Stomach smooth muscle (tissue), 2 donors: ENCODE measurements at regions not wholly inside any gene's neighbourhood (a gene's known extent, or its start where the extent isn't known, plus 50 kb on each side); places are given as distances from the start of the nearest gene placed in this dataset.

Experiments
- H3K27ac ChIP-seq: one replicate; pipeline ENCODE4 v1.7.0; 2013; ENCODE audit warnings: mild to moderate bottlenecking, low read length, inconsistent platforms
- H3K27me3 ChIP-seq, 2 donors: one replicate each; pipeline ENCODE4 v1.7.0; 2013; ENCODE audit warnings: low read length in 2 of 2; ENCODE audit not compliant: insufficient read depth in 2 of 2, control insufficient read depth in 1 of 2
- H3K36me3 ChIP-seq, 2 donors: one replicate each; pipeline ENCODE4 v1.7.0; 2013; ENCODE audit warnings: low read length in 2 of 2; ENCODE audit not compliant: control insufficient read depth in 2 of 2, insufficient read depth in 2 of 2
- H3K4me1 ChIP-seq: one replicate; pipeline ENCODE4 v1.7.0; 2013; ENCODE audit warnings: low read length; ENCODE audit not compliant: control insufficient read depth, insufficient read depth
- H3K4me3 ChIP-seq, 2 donors: one replicate each; pipeline ENCODE4 v1.7.0; 2013; ENCODE audit warnings: low read length in 2 of 2
- H3K9ac ChIP-seq, 2 donors: one replicate each; pipeline ENCODE4 v1.7.0; 2013; ENCODE audit warnings: low read length in 2 of 2, mild to moderate bottlenecking in 1 of 2
- H3K9me3 ChIP-seq, 2 donors: one replicate each; pipeline ENCODE4 v1.7.0; 2013; ENCODE audit warnings: low read length in 2 of 2; ENCODE audit not compliant: control insufficient read depth in 2 of 2
- donor health status: healthy.
- donor health status: Pancreatic carcinoma.

- H3K9ac ChIP-seq = no peak overlapping the region
- H3K27me3 ChIP-seq = no peaks in the 10 kb centered on the region
- H3K4me1 ChIP-seq = no peaks in the 10 kb centered on the region
- no peaks in the 10 kb centered on the region for H3K9me3 ChIP-seq
- H3K36me3 ChIP-seq = no peaks in the 10 kb centered on the region
- H3K4me3 ChIP-seq = no peak overlapping the region
- H3K27ac ChIP-seq = no peak overlapping the region
Observed at GRCh38 chr6:140370976-140371870, 996.8 kb upstream of the CITED2 start.

- no peak overlapping the region for H3K9ac ChIP-seq
- H3K27me3 ChIP-seq = no peaks in the 10 kb centered on the region
- H3K36me3 ChIP-seq = no peaks in the 10 kb centered on the region
- no peaks in the 10 kb centered on the region for H3K4me1 ChIP-seq
- H3K9me3 ChIP-seq = no peaks in the 10 kb centered on the region
- no peak overlapping the region for H3K27ac ChIP-seq
- H3K4me3 ChIP-seq = no peak overlapping the region
Observed at GRCh38 chr6:140370441-140370840, 996.0 kb upstream of the CITED2 start.

DNA sequence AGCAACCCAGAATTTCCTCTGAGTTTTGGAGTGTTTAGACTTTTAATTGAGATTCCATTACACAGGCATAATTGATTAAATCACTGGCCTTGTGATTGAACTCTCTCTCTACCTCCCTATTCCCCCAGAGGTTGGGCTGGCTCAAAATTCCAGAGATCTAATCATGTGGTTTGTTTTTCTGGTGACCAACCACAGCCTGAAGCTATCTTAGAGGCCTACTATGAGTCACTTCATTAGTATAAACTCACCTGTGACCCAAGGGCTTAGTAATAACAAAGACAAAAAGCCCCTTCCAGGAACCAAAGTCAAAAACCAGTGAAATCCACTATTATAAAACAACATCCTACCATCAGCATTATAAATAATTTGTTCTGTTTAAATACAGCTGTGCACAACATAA lies 992.5 kb upstream of the CITED2 start:
- no peaks in the 10 kb centered on the region for H3K4me1 ChIP-seq
- no peak overlapping the region for H3K9ac ChIP-seq
- H3K27ac ChIP-seq = no peak overlapping the region
- H3K27me3 ChIP-seq = no peaks in the 10 kb centered on the region
- H3K9me3 ChIP-seq = no peaks in the 10 kb centered on the region
- H3K36me3 ChIP-seq = no peaks in the 10 kb centered on the region
- no peak overlapping the region for H3K4me3 ChIP-seq

GRCh38 chr6:140364916-140365315 lies 990.5 kb upstream of the CITED2 start:
- Histone ChIP-seq H3K36me3 (no peaks in the 10 kb centered on the region), H3K4me3 (no peak overlapping the region), H3K4me1 (no peaks in the 10 kb centered on the region), H3K27ac (no peak overlapping the region), H3K27me3 (no peaks in the 10 kb centered on the region), H3K9me3 (no peaks in the 10 kb centered on the region), H3K9ac (no peak overlapping the region)

DNA sequence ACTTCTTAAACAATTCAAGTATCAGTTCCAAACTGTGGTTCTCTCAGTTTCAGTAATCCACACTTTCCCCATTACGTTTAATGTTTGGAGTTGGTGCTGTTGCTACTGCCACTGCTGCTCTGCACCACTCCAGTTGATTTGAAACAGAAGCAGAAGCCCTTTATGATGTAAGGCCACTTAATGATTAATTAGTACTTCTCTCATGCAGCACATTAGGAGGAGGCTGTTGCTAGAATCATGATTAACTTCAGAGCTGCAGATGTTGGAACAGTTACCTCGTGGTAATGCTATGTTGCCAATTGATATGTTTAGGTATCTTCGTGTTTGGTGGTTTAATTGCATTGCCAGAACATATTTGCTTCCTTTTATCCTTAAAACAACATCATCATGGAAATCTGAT lies 986.2 kb upstream of the CITED2 start:
- H3K36me3 ChIP-seq = no peaks in the 10 kb centered on the region
- no peaks in the 10 kb centered on the region for H3K4me1 ChIP-seq
- no peak overlapping the region for H3K9ac ChIP-seq
- H3K27me3 ChIP-seq = no peaks in the 10 kb centered on the region
- no peak overlapping the region for H3K4me3 ChIP-seq
- H3K9me3 ChIP-seq = no peaks in the 10 kb centered on the region
- H3K27ac ChIP-seq = no peak overlapping the region

GRCh38 chr6:140355476-140355875 lies 981.0 kb upstream of the CITED2 start:
- no peaks in the 10 kb centered on the region for H3K4me1 ChIP-seq
- H3K36me3 ChIP-seq = no peaks in the 10 kb centered on the region
- H3K27me3 ChIP-seq = no peaks in the 10 kb centered on the region
- no peaks in the 10 kb centered on the region for H3K9me3 ChIP-seq
- no peak overlapping the region for H3K9ac ChIP-seq
- no peak overlapping the region for H3K27ac ChIP-seq
- no peak overlapping the region for H3K4me3 ChIP-seq

DNA sequence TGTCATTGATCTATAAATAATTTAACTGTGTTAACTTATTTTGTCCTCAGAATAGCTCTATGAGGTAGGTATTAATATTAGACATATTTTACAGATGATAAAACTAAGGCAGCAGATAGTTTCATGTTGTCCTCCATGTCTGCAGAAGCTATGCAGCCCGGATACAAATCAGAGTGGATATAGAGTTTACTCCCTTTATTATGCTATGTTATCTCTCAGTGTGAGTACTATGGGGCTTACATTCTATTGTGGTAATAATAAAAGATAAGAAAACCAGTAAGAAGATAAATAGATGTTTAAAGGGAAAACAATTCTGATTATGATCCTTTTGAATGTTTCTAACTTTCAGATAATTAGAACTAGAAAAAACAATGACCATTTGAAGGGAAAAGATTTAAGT lies 979.8 kb upstream of the CITED2 start:
- H3K4me1 ChIP-seq = no peaks in the 10 kb centered on the region
- H3K27ac ChIP-seq = no peak overlapping the region
- no peaks in the 10 kb centered on the region for H3K27me3 ChIP-seq
- no peak overlapping the region for H3K4me3 ChIP-seq
- no peaks in the 10 kb centered on the region for H3K36me3 ChIP-seq
- no peak overlapping the region for H3K9ac ChIP-seq
- H3K9me3 ChIP-seq = no peaks in the 10 kb centered on the region

- H3K9me3 ChIP-seq = no peaks in the 10 kb centered on the region
- H3K36me3 ChIP-seq = no peaks in the 10 kb centered on the region
- H3K4me3 ChIP-seq = no peak overlapping the region
- no peak overlapping the region for H3K9ac ChIP-seq
- H3K27me3 ChIP-seq = no peaks in the 10 kb centered on the region
- no peak overlapping the region for H3K27ac ChIP-seq
- no peaks in the 10 kb centered on the region for H3K4me1 ChIP-seq
Observed at GRCh38 chr6:140353536-140353935, 979.1 kb upstream of the CITED2 start.

DNA sequence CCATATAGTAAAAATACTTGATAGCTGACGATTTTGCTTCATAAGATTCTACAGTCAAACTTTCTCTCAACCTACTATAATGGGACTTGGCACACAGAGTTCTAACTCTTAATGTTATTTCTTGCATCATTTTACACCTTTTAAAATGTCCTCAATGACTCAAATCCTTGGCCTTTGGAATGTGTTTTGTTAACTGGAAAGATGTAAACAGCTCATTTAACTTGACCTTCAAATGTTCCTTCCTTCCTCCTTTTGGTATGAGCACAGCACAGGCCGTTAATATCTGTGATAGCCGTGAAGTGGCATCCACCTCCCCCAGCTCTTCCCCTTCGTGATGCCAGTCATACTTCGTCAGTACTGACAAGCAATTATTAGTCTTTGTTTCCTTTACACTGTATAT lies 972.0 kb upstream of the CITED2 start:
- no peak overlapping the region for H3K9ac ChIP-seq
- H3K4me1 ChIP-seq = no peaks in the 10 kb centered on the region
- no peak overlapping the region for H3K27ac ChIP-seq
- no peak overlapping the region for H3K4me3 ChIP-seq
- no peaks in the 10 kb centered on the region for H3K27me3 ChIP-seq
- no peaks in the 10 kb centered on the region for H3K36me3 ChIP-seq
- no peaks in the 10 kb centered on the region for H3K9me3 ChIP-seq

DNA sequence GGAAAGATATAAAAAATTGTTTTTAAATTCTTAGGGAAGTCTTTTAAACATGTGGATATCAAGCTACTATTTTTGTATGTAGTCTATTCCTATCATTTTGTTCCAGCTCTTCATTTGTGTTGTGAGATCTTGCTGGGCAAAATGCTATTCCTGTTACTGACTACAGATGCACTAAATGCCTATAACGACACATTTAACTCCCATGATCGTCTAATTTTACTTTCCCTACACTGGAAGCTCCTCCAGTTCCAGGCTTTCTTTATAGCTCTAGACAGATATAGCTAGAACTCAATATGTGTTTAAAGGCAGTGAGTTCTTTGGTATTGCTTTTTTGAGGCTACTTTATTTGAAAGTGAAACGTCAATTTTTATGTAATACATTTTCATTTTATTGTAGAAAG lies 971.5 kb upstream of the CITED2 start:
- Histone ChIP-seq H3K9ac (no peak overlapping the region), H3K36me3 (no peaks in the 10 kb centered on the region), H3K27ac (no peak overlapping the region)

GRCh38 chr6:140344142-140344913 lies 969.9 kb upstream of the CITED2 start:
- Histone ChIP-seq H3K27ac (no peak overlapping the region), H3K36me3 (no peaks in the 10 kb centered on the region), H3K9ac (no peak overlapping the region), H3K9me3 (no peaks in the 10 kb centered on the region), H3K27me3 (no peaks in the 10 kb centered on the region), H3K4me3 (no peak overlapping the region), H3K4me1 (no peaks in the 10 kb centered on the region)

More for the DNA sequence above, 971.5 kb upstream of the CITED2 start:
- no peaks in the 10 kb centered on the region for H3K27me3 ChIP-seq
- H3K4me3 ChIP-seq = no peak overlapping the region
- no peaks in the 10 kb centered on the region for H3K4me1 ChIP-seq
- H3K9me3 ChIP-seq = no peaks in the 10 kb centered on the region
